ENCODE measurements at regions not wholly inside any gene's neighbourhood (a gene's known extent, or its start where the extent isn't known, plus 50 kb on each side); places are given as distances from the start of the nearest gene placed in this dataset.
A peak's percentile ranks its signal among the peaks of the same experiment; 100 is the strongest.

- H3K9ac ChIP-seq (ENCODE audit: low read length) = peak overlapping the region; percentile 39
- TF ChIP-seq, protein P1, sequence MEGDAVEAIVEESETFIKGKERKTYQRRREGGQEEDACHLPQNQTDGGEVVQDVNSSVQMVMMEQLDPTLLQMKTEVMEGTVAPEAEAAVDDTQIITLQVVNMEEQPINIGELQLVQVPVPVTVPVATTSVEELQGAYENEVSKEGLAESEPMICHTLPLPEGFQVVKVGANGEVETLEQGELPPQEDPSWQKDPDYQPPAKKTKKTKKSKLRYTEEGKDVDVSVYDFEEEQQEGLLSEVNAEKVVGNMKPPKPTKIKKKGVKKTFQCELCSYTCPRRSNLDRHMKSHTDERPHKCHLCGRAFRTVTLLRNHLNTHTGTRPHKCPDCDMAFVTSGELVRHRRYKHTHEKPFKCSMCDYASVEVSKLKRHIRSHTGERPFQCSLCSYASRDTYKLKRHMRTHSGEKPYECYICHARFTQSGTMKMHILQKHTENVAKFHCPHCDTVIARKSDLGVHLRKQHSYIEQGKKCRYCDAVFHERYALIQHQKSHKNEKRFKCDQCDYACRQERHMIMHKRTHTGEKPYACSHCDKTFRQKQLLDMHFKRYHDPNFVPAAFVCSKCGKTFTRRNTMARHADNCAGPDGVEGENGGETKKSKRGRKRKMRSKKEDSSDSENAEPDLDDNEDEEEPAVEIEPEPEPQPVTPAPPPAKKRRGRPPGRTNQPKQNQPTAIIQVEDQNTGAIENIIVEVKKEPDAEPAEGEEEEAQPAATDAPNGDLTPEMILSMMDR (IDR thresholded peaks at IDR 0.05) = no peak
- no peak for TF ChIP-seq EZH2 (IDR thresholded peaks at IDR 0.05; ENCODE audit: borderline replicate concordance, insufficient read depth, low read depth, low read length, poor library complexity, severe bottlenecking)
- peak overlapping the region; percentile 96 for H3K27ac ChIP-seq (ENCODE audit: low read length in 2 of 2)
- ChIA-PET CTCF (interaction anchor here (1.5 to 5.6 kb wide), 3 partner anchors 8 to 159 kb away, joined by 4 to 25 read pairs (median 13); no protein-coding TSS in a partner anchor), POLR2A (no interaction called here)
- no peaks in the 10 kb centered on the region for H3K27me3 ChIP-seq (replicated peaks in 1 of 4; ENCODE audit: control extremely low read depth in 1 of 4, control insufficient read depth in 3 of 4, insufficient read depth in 4 of 4, low read length in 3 of 4)
- H3K4me1 Mint-ChIP-seq = peaks cover 70% of the 10 kb centered on the region
- no peak for ATAC-seq (ENCODE audit: low read depth)
- intact Hi-C loops (cut with micrococcal nuclease) = no loop called here
- H3K4me1 ChIP-seq (ENCODE audit: control insufficient read depth in 2 of 2, insufficient read depth in 2 of 2, low read length in 2 of 2) = peaks cover 63 to 79% of the 10 kb centered on the region in 2 donors
- H4K20me1 ChIP-seq (ENCODE audit: control insufficient read depth, insufficient read depth, low read length, poor library complexity, severe bottlenecking) = peaks cover 71% of the 10 kb centered on the region
- H3K4me2 ChIP-seq (replicated peaks; ENCODE audit: low read depth, low read length, poor library complexity, severe bottlenecking) = peak overlapping the region; percentile 65
- no peak for DNase-seq
- H3K4me3 Mint-ChIP-seq = peak overlapping the region; percentile 80
- peaks cover 0 to 4% (median 0%) of the 10 kb centered on the region in 3 donors for H3K9me3 ChIP-seq (ENCODE audit: control extremely low read depth in 1 of 3, control insufficient read depth in 2 of 3, insufficient read depth in 1 of 3, low read length in 2 of 3)
- H3K36me3 ChIP-seq (replicated peaks in 1 of 2; ENCODE audit: control extremely low read depth in 1 of 2, control insufficient read depth in 1 of 2, extremely low read depth in 1 of 2, insufficient read depth in 2 of 2, low read length in 1 of 2) = peaks cover 0 to 4% of the 10 kb centered on the region in 2 experiments
- peak overlapping the region; percentile 76 for H3K27ac Mint-ChIP-seq
- H2AFZ ChIP-seq (ENCODE audit: insufficient read depth, low read depth, low read length, poor library complexity, severe bottlenecking) = no peak overlapping the region
- peak overlapping the region in 1 of 5 experiments; percentile 20 for H3K4me3 ChIP-seq (ENCODE audit: control extremely low read depth in 1 of 5, extremely low read depth in 1 of 5, insufficient read depth in 1 of 5, low read depth in 2 of 5, low read length in 4 of 5)
- H3K27me3 Mint-ChIP-seq = no peaks in the 10 kb centered on the region
- H3K9me3 Mint-ChIP-seq (ENCODE audit: insufficient read depth) = no peaks in the 10 kb centered on the region
- 100% methylated on average over 1 of the region's 2 CpGs for WGBS (ENCODE audit: insufficient coverage)
- H3K79me2 ChIP-seq (ENCODE audit: control insufficient read depth, insufficient read depth, low read length) = peaks cover 100% of the 10 kb centered on the region
Observed at GRCh38 chr7:131056007-131056406, 271.7 kb upstream of the MKLN1 start.

GRCh38 chr7:131057015-131057793 is 270.5 kb upstream of the MKLN1 start:
- Histone ChIP-seq H4K20me1 (ENCODE audit: control insufficient read depth, insufficient read depth, low read length, poor library complexity, severe bottlenecking) (peaks cover 78% of the 10 kb centered on the region), H3K36me3 (replicated peaks in 1 of 2; ENCODE audit: control extremely low read depth in 1 of 2, control insufficient read depth in 1 of 2, extremely low read depth in 1 of 2, insufficient read depth in 2 of 2, low read length in 1 of 2) (peaks cover 0 to 4% of the 10 kb centered on the region in 2 experiments), H2AFZ (ENCODE audit: insufficient read depth, low read depth, low read length, poor library complexity, severe bottlenecking) (no peak overlapping the region), H3K79me2 (ENCODE audit: control insufficient read depth, insufficient read depth, low read length) (peaks cover 100% of the 10 kb centered on the region), H3K9me3 (ENCODE audit: control extremely low read depth in 1 of 3, control insufficient read depth in 2 of 3, insufficient read depth in 1 of 3, low read length in 2 of 3) (peaks cover 0 to 4% (median 0%) of the 10 kb centered on the region in 3 donors), H3K4me1 (ENCODE audit: control insufficient read depth in 2 of 2, insufficient read depth in 2 of 2, low read length in 2 of 2) (peaks cover 72 to 80% of the 10 kb centered on the region in 2 donors), H3K4me2 (replicated peaks; ENCODE audit: low read depth, low read length, poor library complexity, severe bottlenecking) (peak overlapping the region; percentile 65), H3K27ac (ENCODE audit: low read length in 2 of 2) (peak overlapping the region; percentile 96), H3K4me3 (ENCODE audit: control extremely low read depth in 1 of 5, extremely low read depth in 1 of 5, insufficient read depth in 1 of 5, low read depth in 2 of 5, low read length in 4 of 5) (peak overlapping the region in 4 of 5 experiments; percentile 18 to 29 (median 25)), H3K27me3 (replicated peaks in 1 of 4; ENCODE audit: control extremely low read depth in 1 of 4, control insufficient read depth in 3 of 4, insufficient read depth in 4 of 4, low read length in 3 of 4) (no peaks in the 10 kb centered on the region), H3K9ac (ENCODE audit: low read length) (peak overlapping the region; percentile 39)
- peak; percentile 61 for ATAC-seq (ENCODE audit: low read depth)
- DNase-seq = peak; percentile 79
- H3K27ac Mint-ChIP-seq = peak overlapping the region; percentile 87
- intact Hi-C loops (cut with micrococcal nuclease) = no loop called here
- no peaks in the 10 kb centered on the region for H3K27me3 Mint-ChIP-seq
- 0% methylated on average over 4 of the region's 6 CpGs for WGBS (ENCODE audit: insufficient coverage)
- ChIA-PET CTCF (interaction anchor here (0.6 to 5.6 kb wide), 7 partner anchors 9 to 343 kb away, joined by 3 to 25 read pairs (median 4); no protein-coding TSS in a partner anchor), POLR2A (interaction anchor here (0.6 to 1.2 kb wide), 5 partner anchors 16 to 253 kb away, joined by 3 to 7 read pairs (median 3); no protein-coding TSS in a partner anchor)
- TF ChIP-seq, protein P1 (IDR thresholded peaks at IDR 0.05) = no peak
- TF ChIP-seq EZH2 (IDR thresholded peaks at IDR 0.05; ENCODE audit: borderline replicate concordance, insufficient read depth, low read depth, low read length, poor library complexity, severe bottlenecking) = no peak
- H3K9me3 Mint-ChIP-seq (ENCODE audit: insufficient read depth) = no peaks in the 10 kb centered on the region
- peaks cover 74% of the 10 kb centered on the region for H3K4me1 Mint-ChIP-seq
- H3K4me3 Mint-ChIP-seq = peak overlapping the region; percentile 80

All from B cell (primary cell).